Stimulated activated CD4-positive, alpha-beta T cell treated with anti-CD3 and anti-CD28 coated beads, Interleukin-12 subunit alpha, Interleukin-12 subunit beta, amount 100 ng/mL, for 24 hours (primary cell): ENCODE measurements at regions not wholly inside any gene's neighbourhood (a gene's known extent, or its start where the extent isn't known, plus 50 kb on each side); places are given as distances from the start of the nearest gene placed in this dataset.
"Not testable (repeated sequence)": the region's sequence is repeated elsewhere in the genome, so short reads cannot be mapped to it uniquely, and the experiment has no call there.

Source experiments
- DNase-seq, 2 experiments: peaks; one replicate each; pipeline ENCODE4 v3.0.0-alpha.2; 2020; ENCODE audit warnings: low read depth in 2 of 2

- no peak for DNase-seq
Measured at GRCh38 chr9:105114318-105114717, 130.1 kb upstream of the SLC44A1 start.

DNA sequence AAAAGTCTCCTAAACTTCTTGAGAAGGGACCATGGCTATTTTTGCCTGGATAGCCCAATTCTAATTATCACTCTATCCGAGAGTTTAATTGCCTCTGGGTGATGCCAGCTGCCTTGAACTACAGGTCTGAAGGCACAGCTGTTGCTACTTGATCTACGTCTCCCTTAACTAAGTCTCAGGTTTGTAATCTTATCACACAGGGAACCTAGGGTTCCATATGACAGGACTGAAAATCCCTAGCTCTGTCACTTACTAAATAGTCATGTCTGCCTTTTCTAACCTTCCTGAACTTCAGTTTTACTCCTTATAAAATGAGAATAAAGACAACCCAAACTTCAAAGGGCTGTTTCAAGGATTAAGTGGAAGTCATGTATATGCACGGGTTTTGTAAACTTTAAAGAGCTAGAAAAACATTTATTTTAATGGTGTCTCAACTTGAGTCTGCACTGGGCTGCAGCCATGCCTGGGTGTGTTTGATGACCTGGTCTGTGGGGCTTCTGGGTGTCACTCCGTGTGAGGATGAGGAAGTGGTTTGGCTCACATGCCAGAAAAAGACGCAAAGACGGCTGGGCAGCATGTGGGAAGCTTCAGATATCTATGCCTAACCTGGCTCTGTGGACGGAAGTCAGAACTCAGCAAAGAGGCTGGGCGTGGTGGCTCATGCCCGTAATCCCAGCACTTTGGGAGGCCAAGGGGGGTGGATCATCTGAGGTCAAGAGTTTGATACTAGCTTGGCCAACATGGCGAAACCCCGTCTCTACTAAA lies 129.3 kb upstream of the SLC44A1 start:
- peak in 1 of 2 experiments; percentile 8 for DNase-seq

GRCh38 chr9:105116052-105116868 lies 128.2 kb upstream of the SLC44A1 start:
- DNase-seq: no peak

- DNase-seq: no peak
Measured at GRCh38 chr9:105117234-105117633, 127.2 kb upstream of the SLC44A1 start.

DNA sequence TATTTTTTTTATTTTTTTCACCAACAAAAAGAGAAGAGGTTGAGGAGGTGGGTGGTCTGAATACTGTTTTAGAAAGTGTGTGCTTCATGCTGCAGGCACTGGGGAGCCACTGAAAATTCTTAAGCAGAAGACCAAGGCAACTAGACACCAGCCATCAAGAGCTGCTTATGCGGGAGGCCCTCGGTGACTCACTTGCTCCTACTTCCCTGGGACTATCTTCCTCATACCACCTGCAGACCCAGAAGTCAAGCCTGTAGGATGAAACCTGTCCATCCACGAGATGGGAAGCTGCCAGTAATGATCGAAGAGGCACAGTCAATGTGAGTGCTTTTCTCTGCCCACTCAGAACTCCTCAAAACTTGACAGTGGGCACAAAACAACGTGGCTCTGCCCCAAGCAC lies 125.8 kb upstream of the SLC44A1 start:
- DNase-seq: no peak

DNA sequence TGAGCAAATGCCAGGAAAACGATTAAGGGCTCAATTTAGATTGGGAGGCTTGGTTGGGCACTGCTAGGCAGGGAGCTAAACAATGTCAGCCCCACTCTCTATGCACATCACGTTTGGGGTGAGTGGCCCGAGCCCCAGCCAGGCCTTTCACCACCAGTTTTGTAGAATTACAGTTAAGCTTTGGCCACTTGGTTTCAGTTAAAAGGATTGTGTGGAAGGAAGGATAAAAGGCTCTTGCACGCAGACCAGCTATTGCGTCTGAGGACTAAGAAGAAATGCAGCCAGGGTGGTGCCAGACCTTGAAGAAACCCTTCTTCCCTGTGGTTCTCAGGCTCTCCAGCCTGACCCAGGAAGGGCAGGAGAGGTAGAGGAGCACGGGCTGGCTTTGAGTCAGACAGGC lies 125.3 kb upstream of the SLC44A1 start:
- DNase-seq: no peak

GRCh38 chr9:105121861-105122430 lies 122.5 kb upstream of the SLC44A1 start:
- no peak for DNase-seq

DNA sequence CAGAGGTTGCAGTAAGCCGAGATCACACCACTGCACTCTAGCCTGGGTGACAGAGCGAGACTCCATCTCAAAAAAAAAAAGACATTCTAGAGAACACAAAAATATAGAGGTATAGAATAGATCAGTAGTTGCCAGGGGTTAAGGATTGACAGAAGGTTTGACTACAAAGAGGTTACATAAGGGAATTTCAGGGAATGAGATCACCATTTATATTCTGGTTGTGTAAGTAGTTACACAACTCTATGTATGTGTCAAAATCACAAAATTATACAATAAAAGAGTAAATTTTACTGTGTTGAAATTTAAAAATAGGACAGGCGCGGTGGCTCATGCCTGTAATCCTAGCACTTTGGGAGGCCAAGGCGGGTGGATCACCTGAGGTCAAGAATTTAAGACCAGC lies 119.9 kb upstream of the SLC44A1 start:
- DNase-seq: not testable (repeated sequence)

- DNase-seq: no peak
Measured at GRCh38 chr9:105126226-105126625, 118.2 kb upstream of the SLC44A1 start.

GRCh38 chr9:105127863-105128220 lies 116.6 kb upstream of the SLC44A1 start:
- DNase-seq: peak; percentile 3 to 5

DNA sequence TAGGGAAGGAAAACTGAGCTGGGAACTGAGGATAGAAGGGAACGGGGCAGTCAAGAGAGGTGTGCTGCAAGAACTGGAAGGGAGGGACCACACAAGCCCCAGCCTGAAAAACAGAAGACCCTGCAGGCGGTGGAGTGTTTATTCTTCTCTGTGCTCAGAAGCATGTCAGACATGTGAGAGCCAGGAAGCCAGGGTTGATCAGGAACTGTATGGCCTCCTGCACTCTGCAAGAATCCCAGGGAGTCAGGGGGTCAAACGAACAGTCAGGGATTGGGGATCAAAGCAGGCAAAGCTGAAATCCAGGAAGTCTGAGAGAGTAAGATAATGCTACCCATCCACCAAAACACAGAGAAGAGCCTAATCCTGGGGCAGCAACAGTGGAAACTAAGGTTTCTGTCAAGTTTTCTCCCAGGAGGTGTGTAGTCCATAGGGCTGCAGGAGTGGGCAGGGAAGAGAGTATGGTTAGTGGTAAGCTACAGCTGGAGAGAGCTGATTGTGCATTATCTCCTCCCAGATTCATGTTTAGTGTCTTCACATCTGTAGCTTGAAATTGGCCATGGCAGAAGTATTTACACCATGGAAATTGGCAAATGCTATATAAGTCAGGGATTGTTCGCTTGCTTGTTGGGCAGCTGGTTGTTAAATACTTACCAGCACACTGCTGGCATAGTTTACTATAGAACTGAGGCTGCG lies 115.4 kb upstream of the SLC44A1 start:
- DNase-seq: no peak

DNA sequence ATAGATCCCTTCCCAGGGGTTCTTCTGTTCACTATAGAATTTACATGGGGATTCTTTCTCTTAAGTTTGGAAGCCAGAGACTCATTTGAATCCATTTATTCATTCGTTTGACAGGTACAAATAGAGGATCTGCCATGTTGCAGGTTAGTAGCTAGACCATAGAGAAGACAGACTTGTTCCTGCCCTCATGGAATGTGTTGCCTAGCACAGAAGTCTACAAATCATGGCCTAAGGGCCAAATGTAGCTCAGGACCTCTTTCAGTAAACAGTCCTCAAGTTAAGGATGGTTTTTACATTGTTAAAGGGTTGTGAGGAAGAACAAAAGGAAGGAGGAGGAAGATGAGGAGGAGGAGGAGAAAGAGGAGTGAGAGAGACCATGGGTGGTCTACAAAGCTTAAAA lies 114.7 kb upstream of the SLC44A1 start:
- DNase-seq: no peak

DNA sequence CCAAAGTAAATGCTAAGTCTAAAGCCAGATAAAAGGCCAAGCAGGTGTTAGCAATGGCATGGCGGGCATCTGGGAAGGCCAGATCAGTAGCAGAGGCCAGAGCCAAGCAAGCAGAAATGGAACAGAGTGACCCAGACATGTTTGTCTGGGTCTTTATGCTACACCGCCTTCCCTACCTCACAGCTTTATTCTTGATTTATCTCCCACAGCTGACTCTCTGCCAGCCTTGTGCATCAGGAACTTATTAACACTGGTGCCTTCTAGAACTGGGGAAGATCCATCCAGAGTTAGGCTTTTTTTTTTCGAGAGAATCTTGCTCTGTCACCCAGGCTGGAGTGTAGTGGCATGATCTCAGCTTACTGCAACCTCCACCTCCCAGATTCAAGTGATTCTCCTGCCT lies 112.5 kb upstream of the SLC44A1 start:
- no peak for DNase-seq

DNA sequence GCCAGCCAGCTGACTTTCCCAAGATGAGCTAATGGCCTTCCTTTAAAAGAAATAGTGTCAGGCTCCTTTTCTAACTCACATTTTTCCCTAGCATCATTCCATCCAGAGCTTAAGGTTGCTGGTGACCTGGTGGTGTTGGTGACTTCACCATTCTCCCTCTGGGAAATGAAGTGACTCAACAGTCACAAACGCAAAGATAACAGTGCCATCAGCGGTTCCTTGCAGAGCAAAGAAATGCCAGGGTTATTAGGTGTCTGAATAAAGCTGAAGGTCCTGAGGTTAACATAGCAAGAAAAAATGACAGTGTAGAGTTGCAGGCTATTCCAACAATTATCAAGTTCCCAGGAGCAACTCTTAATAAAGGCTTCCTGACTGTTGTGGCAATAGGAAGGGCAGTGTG lies 111.8 kb upstream of the SLC44A1 start:
- no peak for DNase-seq

DNA sequence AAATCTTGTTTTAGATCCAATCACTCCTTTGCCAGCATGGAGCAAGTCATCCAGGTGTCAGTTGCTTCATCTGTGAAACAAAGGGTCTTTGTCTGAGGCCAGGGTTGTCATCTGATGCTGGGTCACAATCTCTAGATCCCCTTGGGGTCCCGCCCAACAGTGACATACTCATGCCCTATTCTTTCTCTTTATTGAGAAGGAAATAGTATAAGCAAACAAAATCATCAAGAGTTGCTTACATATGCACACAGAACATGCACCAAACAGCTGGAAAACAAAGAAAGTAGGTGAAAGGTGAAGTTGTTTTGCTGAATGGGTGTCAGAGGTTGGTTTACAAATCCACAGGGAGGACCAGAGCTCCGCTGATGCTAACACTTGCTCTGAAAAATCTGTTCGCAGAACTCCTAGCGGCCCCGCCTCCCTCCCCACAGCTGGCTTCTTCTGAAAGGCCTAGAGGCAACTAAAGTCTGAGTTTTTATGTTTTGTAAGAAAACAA lies 106.1 kb upstream of the SLC44A1 start:
- no peak for DNase-seq

DNA sequence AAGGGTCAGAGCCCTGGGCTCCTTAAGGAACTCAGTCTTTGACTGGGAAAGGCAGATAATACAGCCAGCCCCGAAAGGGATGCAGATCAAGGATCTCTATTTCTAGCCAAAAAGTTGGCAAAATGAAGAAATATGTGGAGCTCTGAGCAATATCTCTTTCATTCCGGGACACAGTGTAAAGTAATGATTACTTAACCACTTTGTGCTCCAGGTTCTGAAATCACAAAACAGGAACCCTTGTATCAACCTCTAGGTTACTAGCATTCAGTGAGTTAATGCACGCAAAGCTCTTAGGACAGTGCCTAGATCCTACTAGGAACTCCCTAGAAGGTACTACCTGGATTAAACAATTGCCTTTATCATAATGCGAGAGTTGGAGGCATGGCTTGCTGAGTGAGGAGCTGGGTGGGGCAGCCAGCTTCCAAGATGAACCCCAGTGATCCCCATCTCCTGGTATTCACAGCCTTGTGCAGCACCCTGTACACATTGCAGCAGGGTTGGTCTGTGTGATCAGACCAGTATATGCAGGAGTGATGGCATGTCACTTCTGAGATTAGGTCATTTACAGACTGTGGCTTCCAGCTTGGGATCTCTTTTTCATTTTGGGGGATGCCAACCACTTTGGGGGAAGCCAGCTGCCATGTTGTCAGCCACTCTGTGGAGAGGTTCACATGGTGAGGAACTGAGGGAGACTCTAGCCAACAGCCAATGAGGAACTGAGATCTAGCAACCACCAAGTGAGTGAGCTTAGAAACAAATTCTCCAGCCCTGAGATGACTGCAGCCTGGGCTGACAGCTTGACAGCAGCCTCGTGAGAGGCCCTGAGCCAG lies 103.1 kb upstream of the SLC44A1 start:
- DNase-seq: no peak

DNA sequence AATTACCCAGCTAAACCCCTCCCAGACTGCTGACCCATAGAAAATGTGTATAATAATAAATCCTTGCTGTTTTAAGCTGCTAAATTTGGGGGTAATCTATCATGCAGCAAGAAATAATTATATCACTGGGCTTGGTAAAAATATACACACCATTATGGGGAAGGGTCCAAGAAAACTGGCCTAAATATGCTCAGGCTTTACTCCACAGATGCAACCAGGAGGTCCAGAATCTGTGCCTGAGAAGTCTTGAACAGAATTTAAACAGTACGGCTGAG lies 102.5 kb upstream of the SLC44A1 start:
- no peak for DNase-seq

GRCh38 chr9:105142406-105143135 lies 101.9 kb upstream of the SLC44A1 start:
- DNase-seq: no peak

DNA sequence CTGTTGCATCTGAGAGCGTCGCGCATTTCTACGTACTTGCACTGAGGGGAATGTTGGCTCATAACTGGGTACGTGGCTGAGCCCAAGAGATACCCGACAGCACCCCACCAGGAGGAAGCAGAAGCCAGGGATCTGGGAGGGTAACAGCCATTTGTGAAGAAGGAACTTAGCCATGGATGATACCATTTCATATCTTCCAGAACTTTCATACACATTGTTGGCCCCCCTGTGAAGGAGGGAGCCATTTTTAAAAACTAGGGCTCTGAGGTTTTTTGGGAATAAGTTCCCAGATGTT lies 101.4 kb upstream of the SLC44A1 start:
- no peak for DNase-seq

GRCh38 chr9:105144076-105144475 lies 100.4 kb upstream of the SLC44A1 start:
- no peak for DNase-seq

DNA sequence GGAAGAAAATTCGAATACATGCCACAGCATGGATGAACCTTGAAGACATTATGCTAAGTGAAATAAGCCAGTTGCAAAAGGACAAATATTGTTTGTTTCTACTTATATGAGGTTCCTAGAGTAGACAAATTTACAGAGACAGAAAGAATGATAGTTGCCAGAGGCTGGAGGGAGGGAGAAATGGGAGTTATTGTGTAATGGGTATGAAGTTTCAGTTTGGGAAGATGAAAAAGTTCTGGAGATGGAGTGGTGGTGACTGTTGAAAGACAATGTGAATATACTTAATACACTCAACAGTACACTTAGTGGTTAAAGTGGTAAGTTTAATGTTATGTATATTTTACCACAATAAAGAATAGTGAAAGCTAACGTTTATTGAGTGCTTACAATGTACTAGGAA lies 99.6 kb upstream of the SLC44A1 start:
- no peak for DNase-seq
